NOMO-1 treated with DMSO at 0.1 percent for 48 hours (cell line): ENCODE measurements at regions not wholly inside any gene's neighbourhood (a gene's known extent, or its start where the extent isn't known, plus 50 kb on each side); places are given as distances from the start of the nearest gene placed in this dataset.
"Not testable (repeated sequence)": the region's sequence is repeated elsewhere in the genome, so short reads cannot be mapped to it uniquely, and the experiment has no call there.

Experiments
- DNase-seq: peaks from one replicate; lab custom pipeline; 2025; ENCODE audit not compliant: unreplicated experiment; lab: John Stamatoyannopoulos, UW

- DNase-seq: no peak
Observed at GRCh38 chr13:104967376-104967775, 1568.1 kb downstream of the EFNB2 start.

GRCh38 chr13:104962411-104962810 is 1573.1 kb downstream of the EFNB2 start:
- no peak for DNase-seq

GRCh38 chr13:104961246-104961645 is 1574.2 kb downstream of the EFNB2 start:
- no peak for DNase-seq

GRCh38 chr13:104954210-104954609 is 1581.3 kb downstream of the EFNB2 start:
- peak; percentile 8 for DNase-seq

GRCh38 chr13:104953588-104953987 is 1581.9 kb downstream of the EFNB2 start:
- DNase-seq: no peak

GRCh38 chr13:104949840-104950740 is 1585.4 kb downstream of the EFNB2 start:
- no peak for DNase-seq

GRCh38 chr13:104944176-104944575 is 1591.3 kb downstream of the EFNB2 start:
- DNase-seq: no peak

GRCh38 chr13:104943331-104943730 is 1592.1 kb downstream of the EFNB2 start:
- DNase-seq: no peak

GRCh38 chr13:104937881-104938280 is 1597.6 kb downstream of the EFNB2 start:
- DNase-seq: no peak

- DNase-seq: peak; percentile 13
Observed at GRCh38 chr13:104936304-104936703, 1599.2 kb downstream of the EFNB2 start.

- DNase-seq: not testable (repeated sequence)
Observed at GRCh38 chr13:104920513-104920912, 1614.9 kb downstream of the EFNB2 start.

- no peak for DNase-seq
Observed at GRCh38 chr13:104920091-104920490, 1615.4 kb downstream of the EFNB2 start.

GRCh38 chr13:104900191-104900817 is 1635.2 kb downstream of the EFNB2 start:
- DNase-seq: no peak

- no peak for DNase-seq
Observed at GRCh38 chr13:104898484-104898883, 1637.0 kb downstream of the EFNB2 start.

- DNase-seq: no peak
Observed at GRCh38 chr13:104895521-104895920, 1639.9 kb downstream of the EFNB2 start.

GRCh38 chr13:104875038-104875754 is 1660.3 kb downstream of the EFNB2 start:
- no peak for DNase-seq

GRCh38 chr13:104872153-104872552 is 1663.3 kb downstream of the EFNB2 start:
- DNase-seq: no peak

GRCh38 chr13:104871456-104871855 is 1664.0 kb downstream of the EFNB2 start:
- DNase-seq: peak; percentile 38

GRCh38 chr13:104869501-104869900 is 1666.0 kb downstream of the EFNB2 start:
- peak; percentile 71 for DNase-seq

- no peak for DNase-seq
Observed at GRCh38 chr13:104868806-104869205, 1666.7 kb downstream of the EFNB2 start.

GRCh38 chr13:104855581-104855980 is 1679.9 kb downstream of the EFNB2 start:
- DNase-seq: no peak

- DNase-seq: no peak
Observed at GRCh38 chr13:104854698-104855097, 1680.8 kb downstream of the EFNB2 start.
